Keratinocyte (primary cell): ENCODE measurements at regions not wholly inside any gene's neighbourhood (a gene's known extent, or its start where the extent isn't known, plus 50 kb on each side); places are given as distances from the start of the nearest gene placed in this dataset.

ENCODE experiments used
- DNase-seq: peaks from one replicate; pipeline ENCODE4 v3.0.0-alpha.2; 2011; ENCODE audit warnings: low read depth, missing footprints, low spot score
- FAIRE-seq: peaks from 2 replicates; lab custom pipeline; 2011; peaks lifted over from hg19 to GRCh38; lab: Jason Lieb, UNC
- H2AFZ ChIP-seq: 2 replicates; pipeline ENCODE4 v1.6.0; 2012; ENCODE audit warnings: low read length, control low read depth, inconsistent platforms; ENCODE audit not compliant: control insufficient read depth
- H3K27ac ChIP-seq: 2 replicates; pipeline ENCODE4 v1.5.1; 2011; ENCODE audit warnings: low read length; ENCODE audit not compliant: control insufficient read depth, insufficient read depth
- H3K27me3 ChIP-seq: 3 replicates; pipeline ENCODE4 v1.6.0; 2011; ENCODE audit warnings: low read length; ENCODE audit not compliant: control insufficient read depth, insufficient read depth; ENCODE audit errors: extremely low read depth
- H3K36me3 ChIP-seq, 2 experiments: 2 replicates in 1 of 2; 3 replicates in 1 of 2; pipeline ENCODE4 v1.5.1; 2011; ENCODE audit warnings: low read length in 2 of 2, mild to moderate bottlenecking in 1 of 2; ENCODE audit not compliant: control insufficient read depth in 2 of 2, insufficient read depth in 2 of 2; ENCODE audit errors: extremely low read depth in 1 of 2
- H3K4me1 ChIP-seq: 3 replicates; pipeline ENCODE4 v1.5.1; 2011; ENCODE audit warnings: low read length; ENCODE audit not compliant: control insufficient read depth, insufficient read depth; ENCODE audit errors: extremely low read depth
- H3K4me2 ChIP-seq: 3 replicates; pipeline ENCODE4 v1.6.0; 2011; ENCODE audit warnings: low read depth, low read length; ENCODE audit not compliant: control insufficient read depth, insufficient read depth; ENCODE audit errors: extremely low read depth
- H3K4me3 ChIP-seq, 3 experiments: fragments of 200-600 bp in 1 of 3; sonication (generic) in 1 of 3; 2 replicates in 2 of 3; 3 replicates in 1 of 3; pipeline ENCODE4 v1.5.1; 2011 to 2016; ENCODE audit warnings: low read length in 3 of 3, mild to moderate bottlenecking in 3 of 3, control low read depth in 2 of 3, inconsistent platforms in 1 of 3, low read depth in 1 of 3, mixed read lengths in 1 of 3, mixed run types in 1 of 3, moderate library complexity in 1 of 3; ENCODE audit not compliant: control insufficient read depth in 2 of 3, insufficient read depth in 2 of 3; ENCODE audit errors: extremely low read depth in 1 of 3
- H3K79me2 ChIP-seq: 2 replicates; pipeline ENCODE4 v1.6.0; 2012; ENCODE audit warnings: low read length; ENCODE audit not compliant: control insufficient read depth, insufficient read depth
- H3K9ac ChIP-seq: 3 replicates; pipeline ENCODE4 v1.6.0; 2011; ENCODE audit warnings: low read length; ENCODE audit not compliant: control insufficient read depth, insufficient read depth; ENCODE audit errors: extremely low read depth
- H3K9me1 ChIP-seq: 3 replicates; pipeline ENCODE4 v1.6.0; 2011; ENCODE audit warnings: low read length; ENCODE audit not compliant: control insufficient read depth, insufficient read depth; ENCODE audit errors: extremely low read depth
- H3K9me3 ChIP-seq: 2 replicates; pipeline ENCODE4 v1.5.1; 2012; ENCODE audit warnings: low read depth, low read length; ENCODE audit not compliant: control insufficient read depth
- H4K20me1 ChIP-seq: 3 replicates; pipeline ENCODE4 v1.6.0; 2011; ENCODE audit warnings: low read length; ENCODE audit not compliant: control insufficient read depth, insufficient read depth; ENCODE audit errors: extremely low read depth
- CTCF ChIP-seq, 3 experiments: IDR thresholded peaks in 1 of 3; conservative IDR thresholded peaks in 1 of 3; optimal IDR thresholded peaks in 1 of 3; 2 replicates in 2 of 3; 3 replicates in 1 of 3; pipeline versions ENCODE3 to v1.5.1; 2011; ENCODE audit warnings: low read length in 3 of 3, mild to moderate bottlenecking in 3 of 3, moderate library complexity in 2 of 3, control low read depth in 1 of 3, inconsistent platforms in 1 of 3; ENCODE audit not compliant: insufficient read depth in 2 of 3; ENCODE audit errors: extremely low read depth in 1 of 3
- EZH2 ChIP-seq: IDR thresholded peaks from one replicate; pipeline ENCODE4 v1.6.1; 2012; ENCODE audit warnings: inconsistent platforms, mild to moderate bottlenecking, low read length, moderate library complexity
- dilution Hi-C: fragments of 300-500 bp; cut with MboI; formaldehyde crosslinking; loops from one replicate; pipeline ENCODE4 v1.7.0; 2020; ENCODE audit warnings: low sequenced_read_pairs; ENCODE audit not compliant: extremely low pct_ligation_motif_present

GRCh38 chr9:12231832-12232231 is 461.4 kb upstream of the TYRP1 start:
- H3K9ac ChIP-seq = no peak overlapping the region

GRCh38 chr9:12232836-12233235 is 460.3 kb upstream of the TYRP1 start:
- Histone ChIP-seq H2AFZ (no peak overlapping the region), H3K9me1 (no peaks in the 10 kb centered on the region), H3K36me3 (no peaks in the 10 kb centered on the region), H3K9me3 (no peaks in the 10 kb centered on the region), H3K27ac (no peak overlapping the region), H4K20me1 (no peaks in the 10 kb centered on the region), H3K9ac (no peak overlapping the region), H3K4me1 (no peaks in the 10 kb centered on the region), H3K79me2 (no peaks in the 10 kb centered on the region), H3K4me3 (no peak overlapping the region), H3K4me2 (no peak overlapping the region), H3K27me3 (no peaks in the 10 kb centered on the region)
- TF ChIP-seq EZH2 (no peak), CTCF (optimal IDR thresholded peaks at IDR 0.05 in 1 of 3, IDR thresholded peaks at IDR 0.05 in 1 of 3, conservative IDR thresholded peaks at IDR 0.05 in 1 of 3; ENCODE audit: extremely low read depth in 1 of 3, insufficient read depth in 2 of 3, low read length in 3 of 3) (no peak)
- FAIRE-seq (no peak), DNase-seq (no peak)
- dilution Hi-C loops = no loop called here

More at GRCh38 chr9:12231832-12232231, 461.4 kb upstream of the TYRP1 start:
- no peak overlapping the region for H3K4me3 ChIP-seq
- H3K27ac ChIP-seq = no peak overlapping the region
- no peak overlapping the region for H2AFZ ChIP-seq
- H3K27me3 ChIP-seq = no peaks in the 10 kb centered on the region
- no peaks in the 10 kb centered on the region for H3K79me2 ChIP-seq
- H3K36me3 ChIP-seq = no peaks in the 10 kb centered on the region
- no peak overlapping the region for H3K4me2 ChIP-seq
- FAIRE-seq (no peak), DNase-seq (no peak)
- no peaks in the 10 kb centered on the region for H4K20me1 ChIP-seq
- H3K9me3 ChIP-seq = no peaks in the 10 kb centered on the region
- no peaks in the 10 kb centered on the region for H3K9me1 ChIP-seq
- TF ChIP-seq EZH2 (no peak), CTCF (optimal IDR thresholded peaks at IDR 0.05 in 1 of 3, IDR thresholded peaks at IDR 0.05 in 1 of 3, conservative IDR thresholded peaks at IDR 0.05 in 1 of 3; ENCODE audit: extremely low read depth in 1 of 3, insufficient read depth in 2 of 3, low read length in 3 of 3) (no peak)
- H3K4me1 ChIP-seq = no peaks in the 10 kb centered on the region
- dilution Hi-C loops = no loop called here
